RWPE1 (cell line): ENCODE measurements at regions not wholly inside any gene's neighbourhood (a gene's known extent, or its start where the extent isn't known, plus 50 kb on each side); places are given as distances from the start of the nearest gene placed in this dataset.
"Not testable (repeated sequence)": the region's sequence is repeated elsewhere in the genome, so short reads cannot be mapped to it uniquely, and the experiment has no call there.

Experiments used
- CTCF ChIA-PET: fragments of 350-600 bp; sonication (Branson Sonifier 250); formaldehyde crosslinking; extraction: SDS; loops from one replicate; lab custom pipeline; 2021; lab: Yijun Ruan, JAX
- POLR2A ChIA-PET: fragments of 400-600 bp; formaldehyde crosslinking; extraction: SDS; loops from one replicate; lab custom pipeline; 2020; ENCODE audit warnings: antibody characterized with exemption; ENCODE audit not compliant: low non-redundant PET; lab: Yijun Ruan, JAX
- DNase-seq: peaks from one replicate; pipeline ENCODE4 v3.0.0; 2012; ENCODE audit warnings: low spot score
- H3K27ac ChIP-seq: fragments of 450-650 bp; 2 replicates; pipeline ENCODE4 v1.5.1; 2017
- CTCF ChIP-seq: fragments of 450-650 bp; conservative IDR thresholded peaks from 2 replicates; pipeline ENCODE4 v1.5.1; 2017; ENCODE audit warnings: low read depth, mild to moderate bottlenecking

DNA sequence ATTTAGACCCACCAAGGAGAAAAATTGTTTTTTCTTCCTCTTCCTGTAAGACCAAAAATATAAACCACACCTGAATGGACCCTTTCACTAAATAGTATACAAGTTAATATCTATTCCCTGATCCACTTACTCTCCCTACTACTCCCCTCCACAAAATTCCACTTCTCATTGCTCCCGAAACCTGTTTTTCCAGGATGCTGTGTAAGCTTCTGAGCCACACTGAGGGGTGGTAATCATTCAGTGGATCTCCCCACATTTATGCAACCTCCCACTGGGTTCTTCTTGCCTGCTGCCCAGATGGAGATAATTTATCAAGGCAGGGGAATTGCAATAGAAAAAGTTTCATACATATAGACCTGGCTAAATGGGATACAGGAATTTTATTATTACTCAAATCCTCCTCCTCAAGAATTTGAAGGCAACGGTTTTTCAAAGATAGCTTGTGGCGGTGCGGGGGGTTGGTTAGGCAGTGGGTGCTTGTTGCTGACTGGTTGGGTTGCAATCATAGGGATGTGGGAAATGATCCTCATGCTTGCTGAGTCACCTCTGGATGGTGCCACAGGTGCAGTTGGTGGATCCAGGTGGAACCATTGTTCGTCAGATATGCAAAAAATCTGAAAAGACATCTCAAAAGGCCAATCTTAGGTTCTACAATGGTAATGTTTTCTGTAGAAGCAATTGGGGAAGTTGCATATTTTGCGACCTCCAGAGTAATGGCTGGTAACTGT lies 970.3 kb downstream of the CNTNAP5 start:
- POLR2A ChIA-PET: no interaction called here
- CTCF ChIA-PET: interaction anchor here (0.6 kb wide), 1 partner anchor 1510 kb away, joined by 3 read pairs; no protein-coding TSS in a partner anchor
- no peak for DNase-seq
- no peak overlapping the region for H3K27ac ChIP-seq
- no peak for TF ChIP-seq CTCF

- TF ChIP-seq CTCF: no peak
- no peak overlapping the region for H3K27ac ChIP-seq
- CTCF ChIA-PET: no interaction called here
- POLR2A ChIA-PET: no interaction called here
- DNase-seq: no peak
These were observed 971.3 kb downstream of the CNTNAP5 start for GRCh38 chr2:124996406-124996805.

- no peak overlapping the region for H3K27ac ChIP-seq
- TF ChIP-seq CTCF: no peak
- CTCF ChIA-PET: interaction anchor here (0.6 kb wide), 1 partner anchor 137 kb away, joined by 4 read pairs; no protein-coding TSS in a partner anchor
- DNase-seq: no peak
- POLR2A ChIA-PET: no interaction called here
These were observed 974.8 kb downstream of the CNTNAP5 start for GRCh38 chr2:124999906-125000305.

GRCh38 chr2:125004106-125004800 lies 979.2 kb downstream of the CNTNAP5 start:
- peak; percentile 13 for DNase-seq
- no peak for TF ChIP-seq CTCF
- H3K27ac ChIP-seq: no peak overlapping the region
- CTCF ChIA-PET: no interaction called here
- POLR2A ChIA-PET: no interaction called here

GRCh38 chr2:125006676-125007075 lies 981.6 kb downstream of the CNTNAP5 start:
- ChIA-PET CTCF (no interaction called here), POLR2A (no interaction called here)
- H3K27ac ChIP-seq: no peak overlapping the region
- DNase-seq: no peak
- no peak for TF ChIP-seq CTCF

DNA sequence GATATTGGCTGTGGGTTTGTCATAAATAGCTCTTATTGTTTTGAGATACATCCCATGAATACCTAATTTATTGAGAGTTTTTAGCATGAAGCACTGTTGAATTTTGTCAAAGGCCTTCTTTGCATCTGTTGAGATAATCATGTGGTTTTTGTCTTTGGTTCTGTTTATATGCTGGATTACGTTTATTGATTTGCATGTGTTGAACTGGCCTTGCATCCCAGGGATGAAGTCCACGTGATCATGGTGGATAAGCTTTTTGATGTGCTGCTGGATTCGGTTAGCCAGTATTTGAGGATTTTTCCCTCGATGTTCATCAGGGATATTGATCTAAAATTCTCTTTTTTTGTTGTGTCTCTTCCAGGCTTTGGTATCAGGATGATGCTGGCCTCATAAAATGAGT lies 1003.6 kb downstream of the CNTNAP5 start:
- POLR2A ChIA-PET, DNase-seq, H3K27ac ChIP-seq: not testable (repeated sequence)
- CTCF ChIA-PET: interaction anchor here (0.7 kb wide), 1 partner anchor 12 kb away, joined by 4 read pairs; no protein-coding TSS in a partner anchor

- POLR2A ChIA-PET: no interaction called here
- no peak for DNase-seq
- H3K27ac ChIP-seq: no peak overlapping the region
- CTCF ChIA-PET: no interaction called here
- no peak for TF ChIP-seq CTCF
These were observed 1008.8 kb downstream of the CNTNAP5 start for GRCh38 chr2:125033871-125034270.
